Dermis blood vessel endothelial cell (primary cell): ENCODE measurements at regions not wholly inside any gene's neighbourhood (a gene's known extent, or its start where the extent isn't known, plus 50 kb on each side); places are given as distances from the start of the nearest gene placed in this dataset.
"Not testable (repeated sequence)": the region's sequence is repeated elsewhere in the genome, so short reads cannot be mapped to it uniquely, and the experiment has no call there.

Experiments
- DNase-seq: peaks from one replicate; pipeline ENCODE4 v3.0.0; 2010

- DNase-seq, result no peak
Measured at GRCh38 chr6:121940728-121941127, 458.7 kb upstream of the HSF2 start.

GRCh38 chr6:121944354-121944753, 455.1 kb upstream of the HSF2 start:
- no peak for DNase-seq

- DNase-seq, result no peak
Measured at GRCh38 chr6:121951123-121951522, 448.3 kb upstream of the HSF2 start.

- DNase-seq, result peak; percentile 25
Measured at GRCh38 chr6:121951918-121952379, 447.5 kb upstream of the HSF2 start.

- DNase-seq, result not testable (repeated sequence)
Measured at GRCh38 chr6:121955401-121955800, 444.1 kb upstream of the HSF2 start.

GRCh38 chr6:121956782-121957181, 442.7 kb upstream of the HSF2 start:
- no peak for DNase-seq

- DNase-seq, result peak; percentile 11
Measured at GRCh38 chr6:121959501-121959900, 440.0 kb upstream of the HSF2 start.

GRCh38 chr6:121961619-121962125, 437.8 kb upstream of the HSF2 start:
- DNase-seq, result no peak

GRCh38 chr6:121963826-121964225, 435.6 kb upstream of the HSF2 start:
- DNase-seq, result no peak

- no peak for DNase-seq
Measured at GRCh38 chr6:121965739-121966138, 433.7 kb upstream of the HSF2 start.

- no peak for DNase-seq
Measured at GRCh38 chr6:121967631-121968030, 431.8 kb upstream of the HSF2 start.

- no peak for DNase-seq
Measured at GRCh38 chr6:121971931-121972335, 427.5 kb upstream of the HSF2 start.

- no peak for DNase-seq
Measured at GRCh38 chr6:121984956-121985355, 414.5 kb upstream of the HSF2 start.

- no peak for DNase-seq
Measured at GRCh38 chr6:121993362-121993761, 406.1 kb upstream of the HSF2 start.

- DNase-seq, result no peak
Measured at GRCh38 chr6:121994919-121995318, 404.5 kb upstream of the HSF2 start.

- DNase-seq, result no peak
Measured at GRCh38 chr6:121998631-121999030, 400.8 kb upstream of the HSF2 start.

GRCh38 chr6:121999456-122000065, 399.9 kb upstream of the HSF2 start:
- DNase-seq, result no peak

GRCh38 chr6:122005661-122006060, 393.8 kb upstream of the HSF2 start:
- no peak for DNase-seq

GRCh38 chr6:122007339-122007738, 392.1 kb upstream of the HSF2 start:
- no peak for DNase-seq

GRCh38 chr6:122008101-122008999, 391.1 kb upstream of the HSF2 start:
- no peak for DNase-seq

- no peak for DNase-seq
Measured at GRCh38 chr6:122009000-122009350, 390.5 kb upstream of the HSF2 start.

GRCh38 chr6:122012578-122012977, 386.9 kb upstream of the HSF2 start:
- no peak for DNase-seq

GRCh38 chr6:122014961-122015360, 384.5 kb upstream of the HSF2 start:
- DNase-seq, result no peak
